B cell (primary cell): ENCODE measurements at regions not wholly inside any gene's neighbourhood (a gene's known extent, or its start where the extent isn't known, plus 50 kb on each side); places are given as distances from the start of the nearest gene placed in this dataset.

Source experiments
- ATAC-seq: fragments of 200-7000 bp; cut with Tn5 transposase; one replicate; pipeline ENCODE4 v1.10.0; 2021; ENCODE audit warnings: low read depth, mild to moderate bottlenecking, moderate number of reproducible peaks, moderate library complexity
- CTCF ChIA-PET: fragments of 350-600 bp; sonication (Branson Sonifier 250); formaldehyde crosslinking; loops from one replicate; lab custom pipeline; 2021; ENCODE audit warnings: antibody characterized with exemption, inconsistent platforms; lab: Charles Lee
- POLR2A ChIA-PET: fragments of 350-600 bp; sonication (Branson Sonifier 250); formaldehyde crosslinking; loops from one replicate; lab custom pipeline; 2021; ENCODE audit warnings: antibody characterized with exemption; lab: Charles Lee
- DNase-seq: peaks from one replicate; pipeline ENCODE4 v3.0.0; 2013
- H2AFZ ChIP-seq: 2 replicates; pipeline ENCODE4 v1.6.1; 2012; ENCODE audit warnings: mild to moderate bottlenecking, low read depth, low read length; ENCODE audit not compliant: insufficient read depth, poor library complexity, severe bottlenecking
- H3K27ac ChIP-seq, 2 donors: 1 replicate in 1 of 2; 2 replicates in 1 of 2; pipeline ENCODE4 v1.5.1; 2012 to 2013; ENCODE audit warnings: low read length in 2 of 2, mild to moderate bottlenecking in 2 of 2, moderate library complexity in 1 of 2
- H3K27me3 ChIP-seq, 4 experiments: fragments of 200-600 bp in 1 of 4; sonication (generic) in 1 of 4; replicated peaks in 1 of 4; 1 replicate in 2 of 4; 2 replicates in 2 of 4; pipeline versions ENCODE4 v1.6.1 to v1.7.0; 2013 to 2016; ENCODE audit warnings: low read length in 3 of 4, mild to moderate bottlenecking in 2 of 4, mixed read lengths in 1 of 4, moderate library complexity in 1 of 4; ENCODE audit not compliant: insufficient read depth in 4 of 4, control insufficient read depth in 3 of 4; ENCODE audit errors: control extremely low read depth in 1 of 4
- H3K36me3 ChIP-seq, 2 experiments: replicated peaks in 1 of 2; 1 replicate in 1 of 2; 2 replicates in 1 of 2; pipeline versions ENCODE4 v1.6.1 to v1.7.1; 2013; ENCODE audit warnings: low read length in 1 of 2; ENCODE audit not compliant: insufficient read depth in 2 of 2, control insufficient read depth in 1 of 2; ENCODE audit errors: control extremely low read depth in 1 of 2, extremely low read depth in 1 of 2
- H3K4me1 ChIP-seq, 2 donors: fragments of 200-600 bp in 1 of 2; sonication (generic) in 1 of 2; 1 replicate in 1 of 2; 2 replicates in 1 of 2; pipeline versions ENCODE4 v1.5.1 to v1.6.1; 2013 to 2017; ENCODE audit warnings: low read length in 2 of 2; ENCODE audit not compliant: control insufficient read depth in 2 of 2, insufficient read depth in 2 of 2
- H3K4me2 ChIP-seq: replicated peaks from 2 replicates; pipeline ENCODE3; 2012; ENCODE audit warnings: mild to moderate bottlenecking, low read depth, low read length; ENCODE audit not compliant: poor library complexity, severe bottlenecking
- H3K4me3 ChIP-seq, 5 experiments: fragments of 200-600 bp in 1 of 5; sonication (generic) in 1 of 5; 1 replicate in 3 of 5; 2 replicates in 2 of 5; pipeline versions ENCODE4 v1.5.1 to v1.7.0; 2011 to 2016; ENCODE audit warnings: low read length in 4 of 5, mild to moderate bottlenecking in 4 of 5, low read depth in 2 of 5, control low read depth in 1 of 5, moderate library complexity in 1 of 5; ENCODE audit not compliant: insufficient read depth in 1 of 5; ENCODE audit errors: control extremely low read depth in 1 of 5, extremely low read depth in 1 of 5
- H3K79me2 ChIP-seq: fragments of 200-600 bp; sonication (generic); one replicate; pipeline ENCODE4 v1.6.0; 2016; ENCODE audit warnings: low read length; ENCODE audit not compliant: control insufficient read depth, insufficient read depth
- H3K9ac ChIP-seq: fragments of 200-600 bp; sonication (generic); 2 replicates; pipeline ENCODE4 v1.6.1; 2017; ENCODE audit warnings: mild to moderate bottlenecking, low read length, moderate library complexity
- H3K9me3 ChIP-seq, 3 donors: one replicate each; pipeline versions ENCODE4 v1.6.1 to v1.7.1; 2013; ENCODE audit warnings: low read length in 2 of 3; ENCODE audit not compliant: control insufficient read depth in 2 of 3, insufficient read depth in 1 of 3; ENCODE audit errors: control extremely low read depth in 1 of 3
- H4K20me1 ChIP-seq: 2 replicates; pipeline ENCODE4 v1.6.0; 2012; ENCODE audit warnings: mild to moderate bottlenecking, low read length; ENCODE audit not compliant: insufficient read depth, control insufficient read depth, poor library complexity, severe bottlenecking
- H3K27ac Mint-ChIP-seq: one replicate; pipeline ENCODE4 v1.8.0; 2021; ENCODE audit warnings: mixed read lengths
- H3K27me3 Mint-ChIP-seq: one replicate; pipeline ENCODE4 v1.8.0; 2021; ENCODE audit warnings: mixed read lengths
- H3K4me1 Mint-ChIP-seq: one replicate; pipeline ENCODE4 v1.8.0; 2021; ENCODE audit warnings: mixed read lengths
- H3K4me3 Mint-ChIP-seq: one replicate; pipeline ENCODE4 v1.8.0; 2021; ENCODE audit warnings: mixed read lengths
- H3K9me3 Mint-ChIP-seq: one replicate; pipeline ENCODE4 v1.8.0; 2022; ENCODE audit warnings: mixed read lengths; ENCODE audit not compliant: insufficient read depth
- EZH2 ChIP-seq: IDR thresholded peaks from 2 replicates; pipeline ENCODE4 v1.6.1; 2012; ENCODE audit warnings: borderline replicate concordance, low read depth, mild to moderate bottlenecking, moderate library complexity, low read length; ENCODE audit not compliant: insufficient read depth, poor library complexity, severe bottlenecking
- WGBS: methylation state at CpG from one replicate; pipeline ENCODE4 v1.1.5; 2013; ENCODE audit warnings: missing lambda C conversion rate; ENCODE audit not compliant: insufficient coverage; 5-methylcytosine and 5-hydroxymethylcytosine counted together
- intact Hi-C: fragments of 100-400 bp; cut with micrococcal nuclease; formaldehyde crosslinking; loops from one replicate; pipeline ENCODE4 v1.10.0; 2022
- TF ChIP-seq, protein P1 (sequence below): fragments of 200-600 bp; IDR thresholded peaks from one replicate; pipeline ENCODE4 v1.8.0; 2022; ENCODE audit warnings: antibody characterized with exemption, mild to moderate bottlenecking

GRCh38 chr14:38855513-38855912 lies 247.5 kb downstream of the SEC23A start:
- Histone ChIP-seq H3K4me2 (no peak overlapping the region), H3K36me3 (no peaks in the 10 kb centered on the region), H3K4me1 (no peaks in the 10 kb centered on the region), H3K79me2 (no peaks in the 10 kb centered on the region), H3K9me3 (peaks cover 0 to 2% (median 0%) of the 10 kb centered on the region in 3 donors), H3K4me3 (no peak overlapping the region), H3K9ac (no peak overlapping the region), H2AFZ (no peak overlapping the region), H3K27ac (no peak overlapping the region), H3K27me3 (no peaks in the 10 kb centered on the region), H4K20me1 (no peaks in the 10 kb centered on the region)
- WGBS, result 100% methylated on average over 1 of the region's 2 CpGs
- H3K4me3 Mint-ChIP-seq, result no peak overlapping the region
- intact Hi-C loops, result no loop called here
- H3K27me3 Mint-ChIP-seq, result no peaks in the 10 kb centered on the region
- CTCF ChIA-PET, result no interaction called here
- DNase-seq (no peak), ATAC-seq (no peak)
- H3K4me1 Mint-ChIP-seq, result no peaks in the 10 kb centered on the region
- TF ChIP-seq EZH2, result no peak
- TF ChIP-seq, protein P1, sequence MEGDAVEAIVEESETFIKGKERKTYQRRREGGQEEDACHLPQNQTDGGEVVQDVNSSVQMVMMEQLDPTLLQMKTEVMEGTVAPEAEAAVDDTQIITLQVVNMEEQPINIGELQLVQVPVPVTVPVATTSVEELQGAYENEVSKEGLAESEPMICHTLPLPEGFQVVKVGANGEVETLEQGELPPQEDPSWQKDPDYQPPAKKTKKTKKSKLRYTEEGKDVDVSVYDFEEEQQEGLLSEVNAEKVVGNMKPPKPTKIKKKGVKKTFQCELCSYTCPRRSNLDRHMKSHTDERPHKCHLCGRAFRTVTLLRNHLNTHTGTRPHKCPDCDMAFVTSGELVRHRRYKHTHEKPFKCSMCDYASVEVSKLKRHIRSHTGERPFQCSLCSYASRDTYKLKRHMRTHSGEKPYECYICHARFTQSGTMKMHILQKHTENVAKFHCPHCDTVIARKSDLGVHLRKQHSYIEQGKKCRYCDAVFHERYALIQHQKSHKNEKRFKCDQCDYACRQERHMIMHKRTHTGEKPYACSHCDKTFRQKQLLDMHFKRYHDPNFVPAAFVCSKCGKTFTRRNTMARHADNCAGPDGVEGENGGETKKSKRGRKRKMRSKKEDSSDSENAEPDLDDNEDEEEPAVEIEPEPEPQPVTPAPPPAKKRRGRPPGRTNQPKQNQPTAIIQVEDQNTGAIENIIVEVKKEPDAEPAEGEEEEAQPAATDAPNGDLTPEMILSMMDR, result no peak
- no peaks in the 10 kb centered on the region for H3K9me3 Mint-ChIP-seq
- H3K27ac Mint-ChIP-seq, result no peak overlapping the region
- POLR2A ChIA-PET, result no interaction called here

DNA sequence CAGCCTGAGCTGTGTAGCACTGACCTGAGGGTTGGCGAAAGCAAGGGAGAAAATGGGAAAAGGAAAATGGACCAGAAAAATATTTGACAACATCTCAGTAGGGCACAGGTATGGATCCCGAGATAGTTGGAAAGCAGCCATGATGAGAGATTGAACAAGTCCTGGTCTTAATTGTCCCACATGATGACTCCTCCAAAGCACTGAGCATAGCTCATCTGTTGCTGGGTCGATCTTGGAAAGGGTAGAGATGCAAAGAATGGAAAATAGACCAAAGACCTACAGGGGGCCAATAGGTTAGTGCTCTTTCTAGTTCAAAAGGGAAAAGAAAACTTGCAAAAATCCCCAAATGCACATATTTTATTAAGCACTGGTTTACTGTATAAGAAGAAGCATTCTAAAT lies 251.9 kb downstream of the SEC23A start:
- Mint-ChIP-seq H3K4me3 (no peak overlapping the region), H3K9me3 (no peaks in the 10 kb centered on the region), H3K4me1 (no peaks in the 10 kb centered on the region), H3K27me3 (no peaks in the 10 kb centered on the region), H3K27ac (no peak overlapping the region)
- Histone ChIP-seq H3K27me3 (no peaks in the 10 kb centered on the region), H3K4me3 (no peak overlapping the region), H3K9ac (no peak overlapping the region), H2AFZ (no peak overlapping the region), H3K79me2 (no peaks in the 10 kb centered on the region), H3K27ac (no peak overlapping the region), H3K9me3 (peaks cover 0 to 2% (median 0%) of the 10 kb centered on the region in 3 donors), H3K4me1 (no peaks in the 10 kb centered on the region), H4K20me1 (no peaks in the 10 kb centered on the region), H3K4me2 (no peak overlapping the region), H3K36me3 (no peaks in the 10 kb centered on the region)
- TF ChIP-seq EZH2, result no peak
- TF ChIP-seq, protein P1, result no peak
- WGBS, result 100% methylated on average over 2 of the region's 3 CpGs
- intact Hi-C loops, result no loop called here
- POLR2A ChIA-PET, result no interaction called here
- CTCF ChIA-PET, result interaction anchor here (1.0 kb wide), 1 partner anchor 10 kb away, joined by 3 read pairs; no protein-coding TSS in a partner anchor
- no peak for ATAC-seq
- DNase-seq, result no peak
